GM21619 (cell line): ENCODE measurements at regions not wholly inside any gene's neighbourhood (a gene's known extent, or its start where the extent isn't known, plus 50 kb on each side); places are given as distances from the start of the nearest gene placed in this dataset.

ENCODE experiments used
- ATAC-seq: cut with Tn5 transposase; IDR thresholded peaks from one replicate; pipeline ENCODE4 v1.9.1; 2021; ENCODE audit not compliant: unreplicated experiment

DNA sequence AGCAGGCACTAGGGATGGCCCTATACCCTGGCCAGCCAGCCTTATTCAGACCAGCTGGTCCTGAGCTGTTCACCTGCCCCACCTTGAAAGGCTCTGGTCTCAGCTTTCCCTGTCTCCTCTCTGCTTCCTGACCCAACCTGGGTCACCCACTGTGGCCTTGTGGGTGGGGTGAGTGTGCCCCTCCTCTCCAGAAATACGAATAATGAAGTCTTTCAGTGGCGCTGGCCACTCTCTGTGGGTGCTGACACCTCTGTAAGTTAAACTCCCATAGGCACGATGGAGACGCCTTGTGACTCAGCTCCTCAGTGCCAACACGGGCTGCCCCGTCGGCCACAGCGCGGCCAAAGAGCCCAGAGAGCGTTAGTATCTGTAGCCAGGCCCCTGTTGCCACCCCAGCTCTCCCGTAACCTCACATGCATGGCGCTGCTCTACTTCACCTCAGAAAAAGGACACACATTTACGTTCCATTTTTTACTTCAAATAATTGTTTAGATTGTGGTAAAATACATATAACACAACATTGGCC is 74.6 kb upstream of the SEPTIN5 start:
- ATAC-seq = no peak

DNA sequence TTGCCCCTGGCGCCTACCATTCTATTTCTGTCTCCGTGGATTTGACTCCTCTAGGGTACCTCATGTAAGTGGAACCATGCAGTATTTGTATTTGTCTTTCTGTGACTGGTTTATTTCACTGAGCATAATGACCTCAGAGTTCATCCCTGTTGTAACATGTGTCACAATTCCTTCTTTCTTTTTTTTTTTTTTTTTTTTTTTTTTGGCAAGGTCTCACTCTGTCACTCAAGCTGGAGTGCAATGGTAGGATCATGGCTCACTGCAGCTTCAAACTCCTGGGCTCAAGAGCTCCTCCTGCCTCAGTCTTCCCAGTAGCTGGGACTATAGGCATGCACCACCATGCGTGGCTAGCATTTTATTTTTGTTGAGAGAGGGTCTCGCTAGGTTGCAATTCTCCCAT is 74.0 kb upstream of the SEPTIN5 start:
- ATAC-seq = no peak

DNA sequence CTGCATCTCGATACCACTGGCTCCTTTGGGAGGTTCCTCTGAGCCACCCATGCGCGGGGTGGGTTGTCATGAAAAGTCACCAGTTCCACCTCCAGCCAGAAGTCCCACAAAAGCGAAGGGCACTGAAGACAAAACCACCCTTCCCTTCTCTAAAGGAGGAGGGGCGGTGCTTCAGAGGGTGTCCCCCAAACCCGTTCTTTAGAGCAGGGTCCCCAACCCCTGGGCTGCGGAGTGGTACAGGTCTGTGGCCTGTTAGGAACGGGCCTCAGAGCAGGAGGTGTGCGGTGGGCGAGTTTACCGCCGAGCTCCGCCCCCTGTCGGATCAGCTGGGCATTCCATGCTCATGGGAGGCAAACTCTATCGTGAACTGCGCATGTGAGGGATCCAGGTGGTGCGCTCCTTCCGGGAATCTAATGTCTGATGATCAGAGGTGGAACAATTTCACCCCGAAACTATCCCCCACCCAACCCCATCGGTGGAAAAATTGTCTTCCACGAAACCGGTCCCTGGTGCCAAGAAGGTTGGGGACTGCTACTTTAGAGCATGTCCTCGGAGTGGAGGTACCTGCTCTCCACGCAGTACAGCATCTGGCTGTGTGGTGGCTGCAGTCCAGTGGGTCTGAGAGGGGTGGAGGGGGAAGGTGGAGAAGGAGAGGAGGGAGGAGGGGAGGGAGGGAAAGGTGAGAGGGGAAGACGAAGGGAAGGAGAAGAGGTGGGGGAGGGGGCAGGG is 72.9 kb upstream of the SEPTIN5 start:
- ATAC-seq = no peak

DNA sequence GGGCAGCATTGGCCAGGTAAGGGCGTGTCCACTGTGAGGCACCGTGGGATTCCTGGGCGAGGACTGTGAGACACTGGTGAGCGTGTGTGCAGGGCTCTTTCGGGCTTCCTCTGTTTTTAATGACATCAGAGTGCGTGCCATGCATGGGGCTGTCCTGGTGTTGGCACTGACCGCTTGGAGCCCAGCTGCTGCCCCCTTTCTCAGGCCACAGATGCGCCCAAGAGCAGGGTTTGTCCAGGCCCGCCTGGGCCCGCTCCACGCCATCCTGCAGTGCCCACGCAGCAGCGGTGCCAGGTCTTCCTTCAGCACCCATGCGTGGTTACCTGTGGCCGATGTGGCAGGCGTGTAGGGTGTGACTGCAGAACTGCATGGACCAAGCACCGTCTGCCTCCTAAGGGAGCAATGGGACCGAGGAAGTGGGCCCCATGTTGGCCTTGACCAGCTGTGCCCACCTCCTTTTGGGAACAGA is 72.3 kb upstream of the SEPTIN5 start:
- ATAC-seq = no peak

DNA sequence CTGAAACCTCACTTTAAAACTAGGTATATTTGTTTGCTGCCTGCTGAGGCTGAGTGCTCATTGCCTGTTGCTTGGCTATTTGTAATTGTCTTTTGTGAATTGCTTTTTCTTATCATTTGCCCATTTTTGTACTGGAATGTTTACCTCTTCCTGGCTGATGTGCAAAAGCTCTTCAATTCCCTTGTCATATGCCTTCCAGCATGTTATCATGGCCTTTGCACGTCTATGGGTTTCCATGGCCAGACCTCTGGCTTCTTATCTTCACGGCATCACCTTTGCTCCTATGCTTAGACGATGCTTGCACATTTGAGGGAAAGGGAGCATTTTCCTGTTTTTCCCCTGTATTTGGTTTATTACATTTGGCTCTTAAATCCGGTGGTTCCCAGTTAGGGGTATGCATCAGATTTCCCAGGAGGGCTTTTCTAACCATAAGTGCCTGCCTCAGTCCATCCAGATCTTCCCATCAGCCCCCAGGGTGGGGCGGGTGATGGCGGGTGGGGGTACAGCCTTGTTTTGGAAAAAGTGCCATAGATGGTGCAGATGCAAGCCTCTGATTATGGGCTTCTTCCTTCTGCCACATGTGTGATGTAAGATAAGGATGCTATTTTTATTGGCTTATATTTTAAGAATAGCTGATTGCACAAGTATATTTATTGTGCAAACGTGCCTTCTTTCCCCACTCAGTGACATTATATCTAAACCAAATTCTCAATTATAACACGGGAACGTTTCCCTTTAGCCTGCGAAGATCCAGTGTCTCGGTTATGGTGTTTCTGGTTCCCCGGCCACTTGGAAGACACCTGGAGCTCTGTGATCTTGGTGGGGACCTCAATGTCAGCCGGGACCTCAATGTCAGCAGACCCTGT is 70.6 kb upstream of the SEPTIN5 start:
- no peak for ATAC-seq

DNA sequence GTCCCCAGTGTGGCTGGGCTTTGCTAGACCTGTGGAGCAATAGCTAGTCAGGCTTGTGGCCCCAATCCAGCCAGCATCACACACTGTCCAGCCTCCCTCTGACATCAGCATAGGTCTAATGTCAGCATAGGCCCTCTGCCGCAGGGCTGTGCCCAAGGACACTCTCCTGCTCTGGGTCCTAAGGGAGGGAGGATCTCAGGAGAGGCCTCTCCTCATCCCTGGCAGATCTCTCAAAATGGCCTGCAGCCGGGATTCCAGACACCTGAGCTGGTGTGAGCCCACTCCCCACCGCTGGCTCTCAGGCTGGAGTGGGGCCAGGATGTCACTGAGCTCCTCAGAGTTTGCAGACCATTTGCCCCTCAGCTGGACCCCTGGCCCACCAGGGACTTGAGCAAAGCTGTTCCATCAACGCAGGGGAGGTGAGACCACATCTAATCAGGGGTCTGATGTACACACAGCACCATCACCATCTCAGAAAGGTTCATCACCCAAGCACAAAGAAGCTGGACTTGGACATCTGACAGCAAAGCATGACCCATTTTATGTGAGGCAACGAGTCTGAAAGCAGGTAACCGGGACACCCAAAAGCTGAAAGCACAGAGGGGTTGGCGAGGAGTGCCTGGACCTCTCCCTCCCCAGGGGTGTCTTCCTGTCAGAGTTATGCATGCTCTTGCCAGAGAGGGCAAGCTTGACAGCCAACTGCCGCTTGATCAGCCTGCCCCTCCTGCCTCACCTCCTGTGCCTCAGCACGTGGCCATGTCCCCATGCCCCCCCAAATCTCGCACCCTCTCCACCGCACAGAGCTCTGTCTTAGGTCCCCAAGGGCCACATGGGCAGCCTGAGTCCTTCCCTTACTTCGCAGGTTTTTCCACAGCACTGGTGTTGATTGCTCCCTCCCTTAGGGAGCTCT is 69.7 kb upstream of the SEPTIN5 start:
- no peak for ATAC-seq

DNA sequence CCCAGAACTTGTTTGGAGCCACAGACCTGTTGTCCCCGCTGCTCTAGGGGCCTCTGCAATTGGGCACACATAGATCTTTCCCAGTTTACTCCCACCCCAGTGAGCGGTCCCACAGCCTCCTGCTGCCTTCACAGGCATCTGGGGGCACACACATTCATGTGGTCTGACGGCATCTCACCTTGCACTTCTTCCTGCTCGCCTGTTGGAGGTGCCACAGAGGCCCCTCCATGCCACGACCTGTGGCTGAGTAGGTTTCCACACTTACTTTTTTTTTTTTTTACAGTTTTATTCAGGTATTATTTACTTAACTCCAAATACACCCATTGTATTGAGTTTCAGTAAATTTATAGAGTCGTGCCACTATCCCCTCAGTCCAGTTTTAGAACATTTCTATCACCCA is 68.9 kb upstream of the SEPTIN5 start:
- ATAC-seq = no peak

DNA sequence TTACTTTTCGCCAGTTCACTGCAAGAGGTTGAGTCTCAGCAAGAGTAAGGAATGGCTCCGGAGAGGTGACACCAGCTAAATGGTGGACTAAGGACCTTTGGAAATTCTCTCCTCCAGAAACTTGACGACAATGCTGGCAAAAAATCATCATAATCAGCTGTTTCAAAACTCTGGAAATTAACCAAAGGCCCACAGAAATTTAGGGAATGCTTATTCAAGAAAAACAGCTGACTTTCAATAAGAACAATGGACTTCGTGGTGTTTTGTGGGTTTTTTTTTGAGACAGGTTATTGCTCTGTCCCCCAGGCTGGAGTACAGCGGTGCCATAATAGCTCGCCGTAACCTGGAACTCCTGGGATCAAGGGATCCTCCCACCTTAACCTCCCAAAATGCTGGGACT is 68.4 kb upstream of the SEPTIN5 start:
- no peak for ATAC-seq

DNA sequence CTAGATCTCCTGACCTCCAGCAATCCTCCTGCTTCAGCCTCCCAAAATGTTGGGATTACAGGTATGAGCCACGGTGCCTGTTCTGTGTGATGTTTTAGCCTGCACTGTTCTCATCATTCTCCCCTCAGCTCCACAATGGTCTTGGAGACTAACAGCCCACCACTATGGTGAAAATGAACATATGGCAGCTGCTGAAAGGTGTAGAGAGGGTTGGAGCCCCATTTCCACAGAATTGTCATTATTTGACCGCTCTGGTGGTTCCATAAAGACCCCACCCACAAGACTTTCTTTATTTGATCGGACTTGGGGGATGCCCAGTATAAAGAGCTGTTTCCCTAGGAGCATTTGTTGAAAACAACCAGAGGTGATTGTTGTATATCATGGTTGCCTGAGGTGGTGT is 67.9 kb upstream of the SEPTIN5 start:
- ATAC-seq = no peak

DNA sequence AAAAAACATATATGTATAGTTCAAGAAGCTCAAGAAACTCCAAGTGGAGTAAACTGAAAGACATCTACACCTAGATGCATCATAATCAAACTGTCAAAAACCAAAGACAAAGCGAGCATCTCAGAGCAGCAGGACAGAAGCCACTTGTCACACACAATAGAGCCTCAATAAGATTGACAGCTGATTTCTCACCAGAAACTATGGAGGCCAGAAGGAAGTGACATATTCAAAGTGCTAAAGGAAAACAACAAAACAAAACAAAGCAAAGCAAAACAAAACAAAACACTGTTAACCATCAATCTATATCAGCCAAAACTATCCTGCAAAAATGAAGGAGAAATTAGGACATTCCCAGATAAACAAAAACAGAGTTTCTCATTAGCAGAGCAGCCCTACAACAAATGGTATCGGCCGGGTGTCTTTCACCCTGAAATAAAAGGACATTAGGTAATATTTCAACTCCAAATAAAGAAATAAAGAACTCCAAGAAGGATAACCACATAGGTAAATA is 65.8 kb upstream of the SEPTIN5 start:
- no peak for ATAC-seq

DNA sequence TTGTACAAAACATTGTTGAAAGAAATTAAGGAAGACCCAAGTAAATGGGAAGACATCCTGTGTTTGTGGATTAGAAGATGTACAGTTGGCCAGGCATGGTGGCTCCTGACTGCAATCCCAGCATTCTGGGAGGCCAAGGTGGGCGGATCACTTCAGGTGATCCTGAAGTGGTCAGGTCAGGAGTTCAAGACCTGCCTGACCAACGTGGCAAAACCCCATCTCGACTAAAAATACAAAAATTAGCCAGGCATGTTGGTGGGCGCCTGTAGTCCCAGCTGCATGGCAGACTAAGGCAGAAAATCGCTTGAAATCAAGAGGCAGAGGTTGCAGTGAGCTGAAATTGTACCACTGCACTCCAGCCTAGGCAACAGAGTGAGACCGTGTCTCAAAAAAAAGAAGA is 62.0 kb upstream of the SEPTIN5 start:
- no peak for ATAC-seq

DNA sequence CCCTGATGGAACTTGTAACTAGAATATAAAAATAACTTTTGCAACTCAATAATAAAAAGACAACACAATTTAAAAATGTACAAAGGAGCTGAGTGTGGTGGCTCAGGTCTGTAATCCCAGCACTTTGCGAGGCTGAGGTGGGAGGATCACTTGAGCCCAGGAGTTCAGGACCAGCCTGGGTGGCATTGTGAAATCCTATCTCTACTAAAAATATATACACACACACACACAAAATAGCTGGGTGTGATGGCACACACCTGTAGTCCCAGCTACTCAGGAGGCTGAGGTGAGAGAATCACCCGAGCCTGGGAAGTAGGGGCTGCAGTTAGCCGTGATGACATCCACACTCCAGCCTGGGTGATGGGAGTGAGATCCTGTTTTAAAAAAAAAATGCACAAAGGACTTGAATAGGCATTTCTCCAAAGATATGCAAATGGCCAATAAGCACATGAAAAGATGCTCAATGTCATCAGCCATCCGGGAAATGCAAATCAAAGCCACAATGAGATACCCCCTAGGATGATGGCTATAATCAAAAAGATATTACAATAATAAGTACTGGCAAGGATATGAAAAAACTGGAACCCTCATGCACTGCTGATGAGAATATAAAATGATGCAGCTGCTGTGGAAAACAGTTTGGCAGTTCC is 59.8 kb upstream of the SEPTIN5 start:
- no peak for ATAC-seq

DNA sequence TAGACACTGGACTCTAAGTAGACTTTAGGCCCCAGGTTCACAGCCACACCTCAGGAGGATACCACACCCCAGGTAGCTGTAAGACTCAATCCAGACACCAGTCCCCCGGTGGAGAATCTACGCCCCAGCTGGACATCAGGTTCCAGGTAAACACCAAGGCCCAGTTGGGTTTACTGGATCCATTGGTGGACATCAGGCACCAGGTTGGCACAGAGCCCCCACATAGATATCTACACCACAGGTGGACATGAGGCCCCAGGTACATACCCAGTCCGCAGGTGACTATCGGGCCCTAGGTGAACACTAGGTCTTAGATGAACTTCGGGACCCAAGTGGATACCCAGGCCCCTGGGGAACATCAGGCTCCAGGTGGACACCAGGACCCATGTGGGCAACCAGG is 58.9 kb upstream of the SEPTIN5 start:
- no peak for ATAC-seq

DNA sequence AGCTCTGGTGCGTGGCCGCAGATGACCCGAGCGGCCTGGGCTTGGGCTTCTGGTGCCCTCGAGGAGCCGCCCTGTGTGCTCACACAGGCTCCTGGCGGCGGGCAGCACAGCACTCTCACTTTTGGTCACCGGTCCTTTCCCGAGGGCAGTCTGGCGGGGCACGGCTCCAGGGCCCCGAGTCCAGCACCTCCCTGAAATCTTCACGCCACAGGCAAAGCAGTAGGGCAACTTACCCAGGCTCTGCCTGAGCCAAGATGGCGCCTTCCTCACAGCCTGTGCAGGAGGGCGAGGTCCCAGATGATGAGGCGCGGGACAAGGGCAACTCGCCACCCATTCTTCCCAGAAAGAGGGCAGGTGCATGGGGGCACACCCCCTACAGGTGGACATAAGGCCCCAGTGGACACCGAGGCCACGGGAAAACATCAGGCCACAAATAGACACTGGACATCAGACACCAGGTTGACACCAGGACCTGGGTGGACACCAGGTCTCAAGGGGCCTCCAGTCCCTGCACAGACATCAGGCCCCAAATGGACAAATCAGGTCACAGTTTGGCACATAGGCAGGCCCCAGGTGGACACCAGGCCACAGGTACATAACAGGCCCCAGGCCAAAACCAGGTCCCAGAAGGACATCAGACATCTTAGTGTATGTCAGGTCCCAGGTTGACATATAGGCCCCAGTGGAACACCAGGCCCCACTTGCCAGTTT is 57.6 kb upstream of the SEPTIN5 start:
- ATAC-seq = no peak

DNA sequence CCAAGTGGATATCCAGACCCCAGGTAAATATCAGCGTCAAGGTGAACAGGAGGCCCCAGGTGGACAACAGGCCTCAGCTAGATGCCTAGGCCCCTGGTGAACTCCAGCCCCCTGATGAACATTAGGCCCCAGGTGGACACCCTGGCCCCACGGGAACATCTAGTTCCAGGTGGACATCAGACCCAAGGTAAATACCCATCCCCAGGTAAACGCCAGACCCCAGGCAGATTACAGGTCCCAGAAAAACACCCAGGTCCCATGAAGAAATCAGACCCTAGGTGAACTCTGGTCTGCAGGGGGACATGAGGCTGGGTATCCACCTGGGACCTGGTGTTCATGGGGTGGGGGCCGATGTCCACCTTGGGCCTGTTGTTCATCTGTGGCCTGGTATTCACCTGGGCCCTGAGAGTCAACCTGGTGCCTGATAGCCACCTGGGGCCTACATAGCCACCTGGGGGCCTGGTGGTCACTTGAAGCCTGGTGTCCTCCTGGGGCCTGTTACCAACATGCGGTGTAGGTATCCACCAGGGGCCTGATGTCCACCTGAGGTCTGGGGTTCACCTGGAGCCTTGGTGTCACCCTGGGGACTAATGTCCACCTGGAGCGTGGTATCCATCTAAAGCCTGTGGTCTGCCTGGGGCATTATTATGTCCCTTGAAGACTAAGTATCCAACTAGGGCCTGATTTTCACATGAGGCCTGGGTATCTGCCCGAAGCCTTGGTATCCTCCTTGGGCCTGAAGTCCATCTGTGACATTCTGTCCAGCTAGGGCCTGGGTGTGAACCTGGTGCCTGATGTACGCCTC is 56.8 kb upstream of the SEPTIN5 start:
- no peak for ATAC-seq

DNA sequence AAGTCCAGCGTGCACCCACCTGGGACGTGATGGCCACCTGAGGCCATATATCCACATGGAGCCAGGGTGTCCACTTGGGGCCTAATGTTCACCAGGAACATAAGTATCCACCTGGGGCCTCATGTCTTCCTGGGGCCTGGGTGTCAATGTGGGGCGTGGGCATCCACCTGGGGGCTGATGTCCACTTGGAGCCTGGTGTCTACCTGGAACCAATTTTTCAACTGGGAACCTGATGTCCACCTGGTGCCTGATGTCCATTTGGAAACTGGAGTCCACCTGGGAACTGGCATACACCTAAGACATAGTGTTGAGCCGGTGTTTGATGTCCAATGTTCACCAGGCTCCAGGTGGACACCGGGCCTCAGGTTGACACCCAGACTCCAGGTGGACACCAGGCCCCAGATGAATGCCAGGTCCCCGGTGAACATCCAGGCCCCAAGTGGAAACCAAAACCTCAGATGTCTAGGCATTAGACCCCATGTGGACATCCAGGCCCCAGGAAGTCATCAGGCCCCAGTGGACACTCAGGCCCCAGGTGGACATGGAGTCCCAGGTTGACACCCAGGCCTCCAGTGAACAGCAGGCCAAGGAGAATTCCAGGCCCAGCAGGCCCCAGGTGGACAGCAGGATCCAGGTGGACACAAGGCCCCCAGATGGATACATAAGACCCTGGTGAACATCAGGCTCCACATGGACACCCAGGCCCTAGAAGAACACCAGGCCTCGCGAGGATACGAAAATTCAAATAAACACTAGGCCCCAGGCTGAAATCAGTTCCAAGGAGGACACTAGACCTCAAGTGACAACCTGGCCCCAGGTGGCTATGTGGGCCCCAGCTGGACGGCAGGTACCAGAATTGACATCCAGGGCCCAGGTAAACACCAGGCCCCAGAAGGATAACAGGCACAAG is 56.0 kb upstream of the SEPTIN5 start:
- no peak for ATAC-seq

DNA sequence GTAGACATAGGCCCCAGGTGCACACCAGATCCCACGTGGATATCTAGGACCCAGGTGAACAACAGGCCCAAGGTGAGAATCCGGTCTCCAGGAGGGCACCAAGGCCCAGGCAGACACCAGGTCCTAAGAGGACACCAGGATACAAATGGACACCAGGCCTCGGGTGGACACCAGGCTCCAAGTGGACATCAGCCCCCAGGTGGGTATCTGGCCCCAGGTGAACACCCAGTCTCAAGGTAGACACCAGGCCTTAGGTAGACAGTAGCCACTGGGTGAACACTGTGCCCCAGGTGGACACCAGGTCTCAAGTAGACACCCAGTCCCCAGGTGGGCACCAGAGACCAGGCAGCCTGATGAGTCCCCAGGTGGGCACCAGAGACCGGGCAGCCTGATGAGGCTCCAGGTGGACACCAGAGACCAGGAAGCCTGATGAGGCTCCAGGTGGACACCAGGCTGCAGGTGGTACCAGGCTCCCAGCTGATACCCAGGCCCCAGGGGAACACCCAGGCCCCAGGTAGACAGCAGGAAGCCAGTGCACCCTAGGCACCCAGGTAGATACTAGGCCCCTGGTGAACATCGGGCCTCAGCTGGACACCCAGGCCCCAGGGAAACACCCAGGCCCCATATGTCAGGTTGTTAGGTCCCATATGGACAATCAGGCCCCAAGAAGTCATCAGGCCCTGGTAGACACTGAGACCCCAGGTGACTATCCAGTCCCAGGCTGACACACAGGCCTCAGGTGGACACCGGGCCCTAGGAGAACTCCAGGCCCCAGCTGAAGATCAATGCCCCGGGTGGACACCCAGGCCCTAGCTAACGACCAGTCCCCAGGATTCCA is 55.1 kb upstream of the SEPTIN5 start:
- ATAC-seq = no peak
